ENCODE measurements at regions not wholly inside any gene's neighbourhood (a gene's known extent, or its start where the extent isn't known, plus 50 kb on each side); places are given as distances from the start of the nearest gene placed in this dataset.

DNA sequence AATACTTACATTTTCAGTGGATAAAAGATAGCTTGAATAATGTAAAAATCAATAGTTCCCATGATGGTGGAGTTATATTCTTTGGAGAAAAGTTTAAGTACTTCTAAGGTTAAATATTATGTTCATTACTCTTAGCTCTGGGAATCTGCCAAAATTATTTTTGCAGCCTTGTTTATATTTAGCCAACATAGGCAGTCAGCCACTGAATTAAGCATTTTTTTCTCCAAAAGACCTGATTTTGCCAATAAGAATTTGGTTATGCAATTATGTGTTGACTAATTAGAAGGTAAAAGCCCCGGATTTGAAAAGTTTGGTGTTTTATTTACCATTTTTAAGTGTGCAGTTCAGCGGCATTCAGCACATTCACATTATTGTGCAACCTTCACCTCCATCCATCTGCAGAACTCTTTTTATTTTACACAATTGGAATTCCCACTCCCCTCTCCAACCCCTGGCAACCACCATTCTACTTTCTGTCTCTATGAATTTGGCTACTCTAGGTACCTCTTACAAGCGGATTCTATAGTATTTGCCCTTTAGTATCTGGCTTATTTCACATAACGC lies 90.1 kb upstream of the C1QTNF9B start:
- no peak for TF ChIP-seq EZH2phosphoT487 (IDR thresholded peaks at IDR 0.05; ENCODE audit: borderline replicate concordance)
- no peak for TF ChIP-seq CTCF (conservative IDR thresholded peaks at IDR 0.05; ENCODE audit: low read length)

Measured in Loucy (cell line).